ENCODE measurements at regions not wholly inside any gene's neighbourhood (a gene's known extent, or its start where the extent isn't known, plus 50 kb on each side); places are given as distances from the start of the nearest gene placed in this dataset.

DNA sequence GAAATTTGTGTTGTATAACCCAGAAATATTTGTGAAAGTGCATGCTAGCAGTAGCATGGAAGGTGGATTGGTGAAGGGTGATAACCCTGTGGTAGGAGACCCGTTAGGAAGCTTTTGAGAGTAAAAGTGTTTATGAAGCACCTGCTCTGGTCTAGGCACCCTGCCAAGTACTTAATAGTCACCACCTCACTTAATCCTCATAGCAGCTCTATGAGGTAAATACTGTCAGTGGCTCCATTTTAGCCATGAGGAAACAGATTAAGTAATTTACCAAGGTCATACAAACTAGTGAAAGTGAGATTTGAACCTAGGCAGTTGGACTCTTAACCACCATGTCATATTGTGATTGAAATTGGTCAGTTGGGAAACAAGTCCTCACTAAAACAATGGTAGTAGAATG lies 66.8 kb downstream of the TET3 start (continued):
- TF ChIP-seq GABPA (IDR thresholded peaks at IDR 0.05; ENCODE audit: low read depth) (no peak), FOXM1 (IDR thresholded peaks at IDR 0.05; ENCODE audit: low read depth) (no peak), TEAD4 (IDR thresholded peaks at IDR 0.05; ENCODE audit: borderline replicate concordance, insufficient read depth) (no peak), JUND (IDR thresholded peaks at IDR 0.05) (no peak), POLR2AphosphoS5 (IDR thresholded peaks at IDR 0.05; ENCODE audit: low read depth, low read length) (no peak), TAF1 (IDR thresholded peaks at IDR 0.05; ENCODE audit: borderline replicate concordance, low read depth, low read length) (no peak), CTCF (IDR thresholded peaks at IDR 0.05) (no peak)

DNA sequence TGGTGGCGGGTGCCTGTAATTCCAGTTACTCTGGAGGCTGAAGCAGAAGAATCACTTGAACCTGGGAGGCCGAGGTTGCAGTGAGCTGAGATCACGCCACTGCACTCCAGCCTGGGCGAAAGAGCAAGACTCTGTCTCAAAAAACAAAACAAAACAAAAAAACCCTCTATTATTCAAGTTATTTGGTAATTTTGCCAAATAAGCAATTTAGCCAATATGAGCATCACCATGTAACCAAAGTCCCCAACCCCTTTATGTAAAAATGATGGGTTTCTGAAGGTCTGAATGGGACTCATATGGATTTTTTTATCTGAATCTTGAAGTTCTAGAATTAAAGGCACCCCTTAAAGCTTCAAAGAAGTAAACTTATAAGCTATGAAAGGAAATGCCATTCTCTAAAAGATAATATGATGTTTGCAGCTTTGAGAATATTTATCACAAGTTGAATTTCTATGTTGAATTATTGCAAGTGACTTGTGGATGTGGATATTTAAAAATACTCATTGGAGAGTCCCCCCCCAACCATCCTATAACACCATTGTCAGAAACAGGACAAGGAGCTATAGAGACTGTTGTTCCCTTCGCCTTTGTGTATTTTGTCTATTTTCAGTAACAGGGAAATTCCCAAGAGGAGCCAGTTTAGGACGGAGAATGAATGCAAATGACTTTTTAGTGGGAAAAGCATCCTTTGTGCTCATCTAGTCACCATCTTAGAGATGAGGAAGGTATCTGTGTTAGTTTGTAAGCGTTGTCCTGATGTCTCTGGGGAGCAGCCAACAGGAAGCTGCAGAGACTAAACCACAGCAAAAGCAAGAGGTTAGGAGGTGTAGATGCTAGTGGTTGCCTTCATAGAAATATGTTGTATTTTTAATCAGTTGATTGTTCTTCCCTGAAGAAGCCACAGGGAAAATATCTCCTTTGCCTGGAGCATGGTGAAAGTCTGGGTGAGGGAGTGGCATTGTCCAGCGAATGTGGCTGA lies 68.3 kb downstream of the TET3 start:
- H3K4me2 ChIP-seq, result no peak overlapping the region
- ChIA-PET POLR2A (no interaction called here), CTCF (interaction anchor here (1.0 kb wide), 1 partner anchor 16 kb away, joined by 4 read pairs; no protein-coding TSS in a partner anchor)
- H3K79me2 ChIP-seq (ENCODE audit: insufficient read depth), result no peaks in the 10 kb centered on the region
- no peak overlapping the region for H3K9ac ChIP-seq
- no peaks in the 10 kb centered on the region for H4K20me1 ChIP-seq (ENCODE audit: insufficient read depth)
- no peaks in the 10 kb centered on the region for H3K27me3 ChIP-seq (ENCODE audit: insufficient read depth)
- TF ChIP-seq SIN3A (IDR thresholded peaks at IDR 0.05; ENCODE audit: borderline replicate concordance, low read depth, low read length), result no peak
- TF ChIP-seq TEAD4 (IDR thresholded peaks at IDR 0.05; ENCODE audit: borderline replicate concordance, insufficient read depth), result no peak
- no peak for TF ChIP-seq ZBTB33 (IDR thresholded peaks at IDR 0.05; ENCODE audit: borderline replicate concordance, low read depth)
- TF ChIP-seq RFX5 (IDR thresholded peaks at IDR 0.05; ENCODE audit: low read length), result no peak
- TF ChIP-seq NFIC (IDR thresholded peaks at IDR 0.05; ENCODE audit: borderline replicate concordance), result no peak
- TF ChIP-seq CHD2 (IDR thresholded peaks at IDR 0.05; ENCODE audit: low read length, partially characterized antibody), result no peak
- TF ChIP-seq, protein P1, sequence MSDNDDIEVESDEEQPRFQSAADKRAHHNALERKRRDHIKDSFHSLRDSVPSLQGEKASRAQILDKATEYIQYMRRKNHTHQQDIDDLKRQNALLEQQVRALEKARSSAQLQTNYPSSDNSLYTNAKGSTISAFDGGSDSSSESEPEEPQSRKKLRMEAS (IDR thresholded peaks at IDR 0.05; ENCODE audit: low read depth), result no peak
- H3F3A ChIP-seq (replicated peaks; ENCODE audit: insufficient read depth), result no peaks in the 10 kb centered on the region
- H2AFZ ChIP-seq (ENCODE audit: low read depth), result no peak overlapping the region
- H3K9me2 ChIP-seq, result no peaks in the 10 kb centered on the region
- H3K27ac ChIP-seq (ENCODE audit: low read depth in 2 of 2, low read length in 1 of 2), result no peak overlapping the region
- 94% methylated on average over 8 of the region's 8 CpGs for WGBS (ENCODE audit: low lambda C conversion rate)
- no peaks in the 10 kb centered on the region for H3K9me3 ChIP-seq
- no peak overlapping the region for H3K4me3 ChIP-seq (ENCODE audit: low read depth in 2 of 2, low read length in 1 of 2)
- peaks cover 0 to 11% of the 10 kb centered on the region in 2 experiments for H3K36me3 ChIP-seq (replicated peaks in 1 of 2; ENCODE audit: control insufficient read depth in 1 of 2, insufficient read depth in 2 of 2, low read length in 1 of 2)
- no peak for DNase-seq
- peaks cover 0 to 25% of the 10 kb centered on the region in 2 experiments; a peak in 1 of 4 replicates for H3K4me1 ChIP-seq (ENCODE audit: control insufficient read depth in 1 of 2, insufficient read depth in 2 of 2, low read depth in 1 of 2, low read length in 1 of 2)

Measured in SK-N-SH (cell line).